B cell (primary cell): ENCODE measurements at regions not wholly inside any gene's neighbourhood (a gene's known extent, or its start where the extent isn't known, plus 50 kb on each side); places are given as distances from the start of the nearest gene placed in this dataset.

Experiments
- ATAC-seq: fragments of 200-7000 bp; cut with Tn5 transposase; one replicate; pipeline ENCODE4 v1.10.0; 2021; ENCODE audit warnings: low read depth, mild to moderate bottlenecking, moderate number of reproducible peaks, moderate library complexity
- CTCF ChIA-PET: fragments of 350-600 bp; sonication (Branson Sonifier 250); formaldehyde crosslinking; loops from one replicate; lab custom pipeline; 2021; ENCODE audit warnings: antibody characterized with exemption, inconsistent platforms; lab: Charles Lee
- POLR2A ChIA-PET: fragments of 350-600 bp; sonication (Branson Sonifier 250); formaldehyde crosslinking; loops from one replicate; lab custom pipeline; 2021; ENCODE audit warnings: antibody characterized with exemption; lab: Charles Lee
- DNase-seq: peaks from one replicate; pipeline ENCODE4 v3.0.0; 2013
- H2AFZ ChIP-seq: 2 replicates; pipeline ENCODE4 v1.6.1; 2012; ENCODE audit warnings: mild to moderate bottlenecking, low read depth, low read length; ENCODE audit not compliant: insufficient read depth, poor library complexity, severe bottlenecking
- H3K27ac ChIP-seq, 2 donors: 1 replicate in 1 of 2; 2 replicates in 1 of 2; pipeline ENCODE4 v1.5.1; 2012 to 2013; ENCODE audit warnings: low read length in 2 of 2, mild to moderate bottlenecking in 2 of 2, moderate library complexity in 1 of 2
- H3K27me3 ChIP-seq, 4 experiments: fragments of 200-600 bp in 1 of 4; sonication (generic) in 1 of 4; replicated peaks in 1 of 4; 1 replicate in 2 of 4; 2 replicates in 2 of 4; pipeline versions ENCODE4 v1.6.1 to v1.7.0; 2013 to 2016; ENCODE audit warnings: low read length in 3 of 4, mild to moderate bottlenecking in 2 of 4, mixed read lengths in 1 of 4, moderate library complexity in 1 of 4; ENCODE audit not compliant: insufficient read depth in 4 of 4, control insufficient read depth in 3 of 4; ENCODE audit errors: control extremely low read depth in 1 of 4
- H3K36me3 ChIP-seq, 2 experiments: replicated peaks in 1 of 2; 1 replicate in 1 of 2; 2 replicates in 1 of 2; pipeline versions ENCODE4 v1.6.1 to v1.7.1; 2013; ENCODE audit warnings: low read length in 1 of 2; ENCODE audit not compliant: insufficient read depth in 2 of 2, control insufficient read depth in 1 of 2; ENCODE audit errors: control extremely low read depth in 1 of 2, extremely low read depth in 1 of 2
- H3K4me1 ChIP-seq, 2 donors: fragments of 200-600 bp in 1 of 2; sonication (generic) in 1 of 2; 1 replicate in 1 of 2; 2 replicates in 1 of 2; pipeline versions ENCODE4 v1.5.1 to v1.6.1; 2013 to 2017; ENCODE audit warnings: low read length in 2 of 2; ENCODE audit not compliant: control insufficient read depth in 2 of 2, insufficient read depth in 2 of 2
- H3K4me2 ChIP-seq: replicated peaks from 2 replicates; pipeline ENCODE3; 2012; ENCODE audit warnings: mild to moderate bottlenecking, low read depth, low read length; ENCODE audit not compliant: poor library complexity, severe bottlenecking
- H3K4me3 ChIP-seq, 5 experiments: fragments of 200-600 bp in 1 of 5; sonication (generic) in 1 of 5; 1 replicate in 3 of 5; 2 replicates in 2 of 5; pipeline versions ENCODE4 v1.5.1 to v1.7.0; 2011 to 2016; ENCODE audit warnings: low read length in 4 of 5, mild to moderate bottlenecking in 4 of 5, low read depth in 2 of 5, control low read depth in 1 of 5, moderate library complexity in 1 of 5; ENCODE audit not compliant: insufficient read depth in 1 of 5; ENCODE audit errors: control extremely low read depth in 1 of 5, extremely low read depth in 1 of 5
- H3K79me2 ChIP-seq: fragments of 200-600 bp; sonication (generic); one replicate; pipeline ENCODE4 v1.6.0; 2016; ENCODE audit warnings: low read length; ENCODE audit not compliant: control insufficient read depth, insufficient read depth
- H3K9ac ChIP-seq: fragments of 200-600 bp; sonication (generic); 2 replicates; pipeline ENCODE4 v1.6.1; 2017; ENCODE audit warnings: mild to moderate bottlenecking, low read length, moderate library complexity
- H3K9me3 ChIP-seq, 3 donors: one replicate each; pipeline versions ENCODE4 v1.6.1 to v1.7.1; 2013; ENCODE audit warnings: low read length in 2 of 3; ENCODE audit not compliant: control insufficient read depth in 2 of 3, insufficient read depth in 1 of 3; ENCODE audit errors: control extremely low read depth in 1 of 3
- H4K20me1 ChIP-seq: 2 replicates; pipeline ENCODE4 v1.6.0; 2012; ENCODE audit warnings: mild to moderate bottlenecking, low read length; ENCODE audit not compliant: insufficient read depth, control insufficient read depth, poor library complexity, severe bottlenecking
- H3K27ac Mint-ChIP-seq: one replicate; pipeline ENCODE4 v1.8.0; 2021; ENCODE audit warnings: mixed read lengths
- H3K27me3 Mint-ChIP-seq: one replicate; pipeline ENCODE4 v1.8.0; 2021; ENCODE audit warnings: mixed read lengths
- H3K4me1 Mint-ChIP-seq: one replicate; pipeline ENCODE4 v1.8.0; 2021; ENCODE audit warnings: mixed read lengths
- H3K4me3 Mint-ChIP-seq: one replicate; pipeline ENCODE4 v1.8.0; 2021; ENCODE audit warnings: mixed read lengths
- H3K9me3 Mint-ChIP-seq: one replicate; pipeline ENCODE4 v1.8.0; 2022; ENCODE audit warnings: mixed read lengths; ENCODE audit not compliant: insufficient read depth
- CTCF ChIP-seq: fragments of 200-600 bp; IDR thresholded peaks from one replicate; pipeline ENCODE4 v1.8.0; 2022; ENCODE audit warnings: antibody characterized with exemption, mild to moderate bottlenecking
- EZH2 ChIP-seq: IDR thresholded peaks from 2 replicates; pipeline ENCODE4 v1.6.1; 2012; ENCODE audit warnings: borderline replicate concordance, low read depth, mild to moderate bottlenecking, moderate library complexity, low read length; ENCODE audit not compliant: insufficient read depth, poor library complexity, severe bottlenecking
- WGBS: methylation state at CpG from one replicate; pipeline ENCODE4 v1.1.5; 2013; ENCODE audit warnings: missing lambda C conversion rate; ENCODE audit not compliant: insufficient coverage; 5-methylcytosine and 5-hydroxymethylcytosine counted together
- intact Hi-C: fragments of 100-400 bp; cut with micrococcal nuclease; formaldehyde crosslinking; loops from one replicate; pipeline ENCODE4 v1.10.0; 2022

- H3K9ac ChIP-seq = no peak overlapping the region
- H3K27me3 ChIP-seq = no peaks in the 10 kb centered on the region
- H3K27me3 Mint-ChIP-seq = peaks cover 34% of the 10 kb centered on the region
- intact Hi-C loops = no loop called here
- H3K4me3 Mint-ChIP-seq = no peak overlapping the region
- H3K9me3 ChIP-seq = no peaks in the 10 kb centered on the region
- H4K20me1 ChIP-seq = no peaks in the 10 kb centered on the region
- no peaks in the 10 kb centered on the region for H3K9me3 Mint-ChIP-seq
- no peak overlapping the region for H3K4me2 ChIP-seq
- no peak overlapping the region for H3K27ac ChIP-seq
- no peak for TF ChIP-seq CTCF
- TF ChIP-seq EZH2 = no peak
- ChIA-PET POLR2A (no interaction called here), CTCF (no interaction called here)
- H3K36me3 ChIP-seq = no peaks in the 10 kb centered on the region
- H3K4me1 Mint-ChIP-seq = no peaks in the 10 kb centered on the region
- DNase-seq = no peak
- no peak overlapping the region for H3K4me3 ChIP-seq
- no peaks in the 10 kb centered on the region for H3K79me2 ChIP-seq
- no peaks in the 10 kb centered on the region for H3K4me1 ChIP-seq
- WGBS = 100% methylated on average over 1 of the region's 1 CpG
- H2AFZ ChIP-seq = no peak overlapping the region
- ATAC-seq = no peak
- no peak overlapping the region for H3K27ac Mint-ChIP-seq
Measured at GRCh38 chr5:74423383-74423782, 217.1 kb downstream of the ENC1 start.

DNA sequence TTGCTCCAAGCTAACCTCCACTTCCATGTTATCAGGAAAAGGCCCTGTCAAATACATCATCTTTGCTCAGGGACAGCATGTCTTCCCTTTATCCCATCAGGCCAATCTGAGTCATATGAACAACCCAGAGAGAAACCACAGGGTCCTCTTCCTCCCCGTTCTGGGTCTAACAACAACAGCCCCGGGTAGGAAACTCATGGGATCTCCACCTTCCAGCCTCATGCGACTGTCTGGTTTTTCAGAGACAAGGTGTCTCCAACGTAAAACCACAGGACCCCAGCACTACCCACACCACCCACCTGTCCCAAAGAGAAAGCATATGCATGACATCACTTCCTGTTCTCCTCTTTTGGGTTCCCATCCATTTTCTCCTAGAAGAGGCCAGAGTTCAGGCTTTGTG lies 217.9 kb downstream of the ENC1 start:
- TF ChIP-seq EZH2 = no peak
- TF ChIP-seq CTCF = no peak
- no peak overlapping the region for H3K27ac Mint-ChIP-seq
- Histone ChIP-seq H3K27ac (no peak overlapping the region), H3K79me2 (no peaks in the 10 kb centered on the region), H3K4me1 (no peaks in the 10 kb centered on the region), H3K9ac (no peak overlapping the region), H3K4me2 (no peak overlapping the region), H3K9me3 (no peaks in the 10 kb centered on the region), H4K20me1 (no peaks in the 10 kb centered on the region), H3K4me3 (no peak overlapping the region), H3K36me3 (no peaks in the 10 kb centered on the region), H2AFZ (no peak overlapping the region), H3K27me3 (no peaks in the 10 kb centered on the region)
- H3K4me3 Mint-ChIP-seq = no peak overlapping the region
- no peaks in the 10 kb centered on the region for H3K4me1 Mint-ChIP-seq
- ChIA-PET CTCF (no interaction called here), POLR2A (no interaction called here)
- no peaks in the 10 kb centered on the region for H3K9me3 Mint-ChIP-seq
- intact Hi-C loops = no loop called here
- peaks cover 38% of the 10 kb centered on the region for H3K27me3 Mint-ChIP-seq
- ATAC-seq (no peak), DNase-seq (no peak)
- WGBS = 76% methylated on average over 3 of the region's 4 CpGs
